Lower leg skin (tissue), 3 donors: ENCODE measurements at regions not wholly inside any gene's neighbourhood (a gene's known extent, or its start where the extent isn't known, plus 50 kb on each side); places are given as distances from the start of the nearest gene placed in this dataset.

Source experiments
- CTCF ChIP-seq, 3 donors: fragments of 450-650 bp; IDR thresholded peaks; one replicate each; pipeline ENCODE4 v1.5.1; 2016; ENCODE audit warnings: antibody characterized with exemption in 3 of 3, mild to moderate bottlenecking in 3 of 3, moderate library complexity in 2 of 3
- POLR2A ChIP-seq, 2 donors: fragments of 450-650 bp; IDR thresholded peaks; one replicate each; pipeline ENCODE4 v1.6.1; 2016 to 2017; ENCODE audit warnings: antibody characterized with exemption in 2 of 2, mild to moderate bottlenecking in 1 of 2, moderate library complexity in 1 of 2

- no peak for TF ChIP-seq CTCF (IDR thresholded peaks at IDR 0.05)
- no peak for TF ChIP-seq POLR2A (IDR thresholded peaks at IDR 0.05)
Measured at GRCh38 chr11:106177311-106177710, 99.8 kb downstream of the AASDHPPT start.
